K562 (cell line): ENCODE measurements at regions not wholly inside any gene's neighbourhood (a gene's known extent, or its start where the extent isn't known, plus 50 kb on each side); places are given as distances from the start of the nearest gene placed in this dataset.

Experiments used
- ATAC-seq: fragments of 200-7000 bp; cut with Tn5 transposase; 3 replicates; pipeline ENCODE4 v1.9.1; 2020; ENCODE audit warnings: moderate library complexity
- BruUV-seq: library from RNA; stranded (reverse); fragments of 400-500 nt; replicated peaks from 2 replicates; lab custom pipeline; 2021; lab: Mats Ljungman, UMichigan
- CTCF ChIA-PET: fragments of 300-600 bp; formaldehyde crosslinking; extraction: SDS; loops from one replicate; lab custom pipeline; 2021; ENCODE audit warnings: low intra/inter-chr PET ratio; lab: Yijun Ruan, JAX
- POLR2A ChIA-PET: fragments of 300-600, 350-650 bp; sonication (Branson Sonifier 250); formaldehyde crosslinking; extraction: SDS; loops from one replicate; lab custom pipeline; 2021; ENCODE audit warnings: antibody characterized with exemption, inconsistent platforms; lab: Yijun Ruan, JAX
- DNase-seq, 4 experiments: peaks; one replicate each; pipeline versions ENCODE4 v3.0.0 to v3.0.0-alpha.2; 2011 to 2018; ENCODE audit warnings: low spot score in 3 of 4, mixed read lengths in 3 of 4; ENCODE audit errors: extremely low read depth in 1 of 4
- FAIRE-seq: peaks from 2 replicates; lab custom pipeline; 2011; peaks lifted over from hg19 to GRCh38; lab: Jason Lieb, UNC
- H2AFZ ChIP-seq: 2 replicates; pipeline ENCODE4 v1.6.0; 2011; ENCODE audit warnings: low read depth, low read length, control low read depth, inconsistent platforms
- H3K27ac ChIP-seq: fragments of 200-600 bp; 3 replicates; pipeline ENCODE4 v1.8.0; 2011; ENCODE audit warnings: low read depth, mild to moderate bottlenecking, control low read depth, inconsistent platforms, low read length, moderate library complexity, mixed read lengths; ENCODE audit errors: extremely low read depth
- H3K27me3 ChIP-seq, 2 experiments: fragments of 300-600 bp in 1 of 2; 2 replicates in 1 of 2; 3 replicates in 1 of 2; pipeline versions ENCODE4 v1.6.0 to v1.8.0; 2011; ENCODE audit warnings: inconsistent platforms in 2 of 2, low read length in 2 of 2, mild to moderate bottlenecking in 1 of 2, mixed read lengths in 1 of 2, moderate library complexity in 1 of 2; ENCODE audit not compliant: control insufficient read depth in 2 of 2, insufficient read depth in 2 of 2
- H3K36me3 ChIP-seq: fragments of 300-600 bp; 3 replicates; pipeline ENCODE4 v1.8.0; 2011; ENCODE audit warnings: mild to moderate bottlenecking, low read length, inconsistent platforms; ENCODE audit not compliant: control insufficient read depth, insufficient read depth
- H3K4me1 ChIP-seq, 2 experiments: fragments of 200-600 bp in 1 of 2; replicated peaks in 1 of 2; 2 replicates in 1 of 2; 3 replicates in 1 of 2; pipeline versions ENCODE4 v1.5.1 to v1.8.0; 2011; ENCODE audit warnings: inconsistent platforms in 2 of 2, low read length in 2 of 2, mild to moderate bottlenecking in 1 of 2, mixed read lengths in 1 of 2, moderate library complexity in 1 of 2; ENCODE audit not compliant: control insufficient read depth in 2 of 2, insufficient read depth in 2 of 2
- H3K4me2 ChIP-seq: 2 replicates; pipeline ENCODE4 v1.6.1; 2011; ENCODE audit warnings: low read length, control low read depth, inconsistent platforms, mixed read lengths; ENCODE audit not compliant: insufficient read depth
- H3K4me3 ChIP-seq: fragments of 200-600 bp; sonication (generic), shearing (Covaris generic); 2 replicates; pipeline ENCODE4 v1.5.1; 2016; ENCODE audit warnings: control low read depth, inconsistent platforms
- H3K79me2 ChIP-seq: fragments of 200-600 bp; 3 replicates; pipeline ENCODE4 v1.8.0; 2011; ENCODE audit warnings: low read length, inconsistent platforms; ENCODE audit not compliant: control insufficient read depth, insufficient read depth
- H3K9ac ChIP-seq, 2 experiments: 2 replicates each; pipeline versions ENCODE4 v1.6.0 to v1.6.1; 2011; ENCODE audit warnings: low read depth in 2 of 2, low read length in 2 of 2, control low read depth in 1 of 2, inconsistent platforms in 1 of 2, mild to moderate bottlenecking in 1 of 2, mixed read lengths in 1 of 2; ENCODE audit not compliant: insufficient read depth in 1 of 2
- H3K9me1 ChIP-seq: one replicate; pipeline ENCODE4 v1.6.0; 2011; ENCODE audit warnings: inconsistent platforms, mild to moderate bottlenecking, low read length, moderate library complexity; ENCODE audit not compliant: control insufficient read depth, insufficient read depth
- H3K9me3 ChIP-seq: replicated peaks from 2 replicates; pipeline ENCODE4 v1.5.1; 2011; ENCODE audit warnings: low read depth, low read length, inconsistent platforms; ENCODE audit not compliant: control insufficient read depth, insufficient read depth
- H4K20me1 ChIP-seq: replicated peaks from 2 replicates; pipeline ENCODE4 v1.6.1; 2011; ENCODE audit warnings: low read length, inconsistent platforms, mixed read lengths; ENCODE audit not compliant: control insufficient read depth, insufficient read depth
- ARID3A ChIP-seq: IDR thresholded peaks from 2 replicates; pipeline ENCODE4 v1.6.1; 2012; ENCODE audit warnings: low read depth, low read length, improper control_type of control experiment, borderline replicate concordance
- ATF1 ChIP-seq, 2 experiments: fragments of 450-650 bp in 1 of 2; IDR thresholded peaks; 2 replicates each; pipeline ENCODE4 v1.6.1; 2016; ENCODE audit warnings: missing compliant biosample characterization in 1 of 2, missing genetic modification characterization in 1 of 2
- MNT ChIP-seq, 2 experiments: fragments of 450-650 bp; conservative IDR thresholded peaks; 2 replicates each; pipeline ENCODE4 v1.6.1; 2017; ENCODE audit warnings: mild to moderate bottlenecking in 2 of 2, moderate library complexity in 2 of 2
- RBBP5 ChIP-seq: fragments of 200-600 bp; sonication (generic); IDR thresholded peaks from 2 replicates; pipeline ENCODE4 v1.6.1; 2012; ENCODE audit warnings: borderline replicate concordance, mild to moderate bottlenecking, low read length, control low read depth, inconsistent platforms; ENCODE audit not compliant: insufficient read depth, poor library complexity, severe bottlenecking
- RBM25 ChIP-seq: fragments of 200-400 bp; formaldehyde crosslinking; IDR thresholded peaks from 2 replicates; pipeline ENCODE4 v1.6.1; 2018; ENCODE audit warnings: low read length, low read depth, moderate library complexity; ENCODE audit not compliant: severe bottlenecking
- ZC3H4 ChIP-seq: sonication (generic); formaldehyde crosslinking; IDR thresholded peaks from 2 replicates; pipeline ENCODE4 v1.9.0; 2021; ENCODE audit warnings: missing genetic modification reagents, borderline replicate concordance
- ZNF57 ChIP-seq: fragments of 450-650 bp; formaldehyde crosslinking; IDR thresholded peaks from 2 replicates; pipeline ENCODE4 v1.4.0; 2020; ENCODE audit warnings: mild to moderate bottlenecking, moderate library complexity
- WGBS: fragments of 100-300 bp; shearing (Covaris generic); methylation state at CpG from one replicate; pipeline ENCODE4 v1.1.6; 2016; ENCODE audit warnings: low coverage, mixed read lengths; ENCODE audit not compliant: insufficient coverage; ENCODE audit errors: missing lambda C conversion rate; 5-methylcytosine and 5-hydroxymethylcytosine counted together
- in situ Hi-C: fragments of 300-500 bp; cut with MboI; formaldehyde crosslinking; loops from 4 replicates; pipeline ENCODE4 v1.15.0; 2018; ENCODE audit warnings: inconsistent platforms, mixed read lengths
- intact Hi-C: fragments of 100-400 bp; cut with micrococcal nuclease; formaldehyde crosslinking; loops from 2 replicates; pipeline ENCODE4 v1.14.2; 2022

GRCh38 chr12:23290627-23291330 lies 658.7 kb downstream of the SOX5 start:
- no peaks in the 10 kb centered on the region for H4K20me1 ChIP-seq
- H3K79me2 ChIP-seq, result no peaks in the 10 kb centered on the region
- no peak for TF ChIP-seq MNT (conservative IDR thresholded peaks at IDR 0.05)
- TF ChIP-seq ZC3H4 (CRISPR knock-in tag), result no peak
- no peak for TF ChIP-seq RBBP5
- TF ChIP-seq ATF1 (CRISPR knock-in tag; IDR thresholded peaks at IDR 0.05), result no peak
- TF ChIP-seq ATF1 (tag; IDR thresholded peaks at IDR 0.05), result no peak
- TF ChIP-seq RBM25, result no peak
- TF ChIP-seq ARID3A, result no peak
- TF ChIP-seq ZNF57, result no peak
- TF ChIP-seq, all 486 proteins: peak for 0
- Histone ChIP-seq H3K27me3 (no peaks in the 10 kb centered on the region), H3K4me2 (no peak overlapping the region), H3K9ac (no peak overlapping the region), H3K9me3 (no peaks in the 10 kb centered on the region), H3K27ac (no peak overlapping the region), H3K4me1 (no peaks in the 10 kb centered on the region), H3K4me3 (no peak overlapping the region), H2AFZ (no peak overlapping the region), H3K9me1 (no peaks in the 10 kb centered on the region), H3K36me3 (no peaks in the 10 kb centered on the region)
- WGBS, result 50% methylated on average over 1 of the region's 1 CpG
- POLR2A ChIA-PET, result interaction anchor here (0.6 to 1.8 kb wide), 3 partner anchors 10 to 208 kb away, joined by 3 to 4 read pairs (median 3); no protein-coding TSS in a partner anchor
- FAIRE-seq (no peak), DNase-seq (no peak), ATAC-seq (no peak)
- no TSS peak for BruUV-seq
- CTCF ChIA-PET, result no interaction called here
- intact Hi-C loops (no loop called here), in situ Hi-C loops (no loop called here)
